Neuronal stem cell (in vitro differentiated cells): ENCODE measurements at regions not wholly inside any gene's neighbourhood (a gene's known extent, or its start where the extent isn't known, plus 50 kb on each side); places are given as distances from the start of the nearest gene placed in this dataset.

Experiments
- DNase-seq: peaks from one replicate; pipeline ENCODE4 v3.0.0-alpha.2; 2013; ENCODE audit warnings: low spot score
- H2AFZ ChIP-seq: one replicate; pipeline ENCODE4 v1.6.1; 2013; ENCODE audit warnings: mild to moderate bottlenecking, low read length, inconsistent platforms
- H2AK5ac ChIP-seq: 2 replicates; pipeline ENCODE4 v1.6.1; 2013; ENCODE audit warnings: low read depth, mild to moderate bottlenecking, inconsistent platforms, low read length, moderate library complexity, mixed read lengths
- H2BK120ac ChIP-seq: 2 replicates; pipeline ENCODE4 v1.6.1; 2013; ENCODE audit warnings: low read depth, mild to moderate bottlenecking, inconsistent platforms, low read length, moderate library complexity, mixed read lengths
- H2BK12ac ChIP-seq: one replicate; pipeline ENCODE4 v1.6.1; 2013; ENCODE audit warnings: low read length, inconsistent platforms
- H2BK15ac ChIP-seq: 2 replicates; pipeline ENCODE4 v1.6.1; 2013; ENCODE audit warnings: mild to moderate bottlenecking, low read length, inconsistent platforms, mixed read lengths
- H2BK5ac ChIP-seq: one replicate; pipeline ENCODE4 v1.6.1; 2013; ENCODE audit warnings: inconsistent platforms, mild to moderate bottlenecking, low read length, moderate library complexity
- H3K14ac ChIP-seq: one replicate; pipeline ENCODE4 v1.6.1; 2013; ENCODE audit warnings: low read length, inconsistent platforms
- H3K18ac ChIP-seq: 2 replicates; pipeline ENCODE4 v1.6.1; 2013; ENCODE audit warnings: low read length, inconsistent platforms
- H3K23ac ChIP-seq: 2 replicates; pipeline ENCODE4 v1.6.1; 2013; ENCODE audit warnings: low read depth, mild to moderate bottlenecking, mixed read lengths, low read length, inconsistent platforms; ENCODE audit not compliant: poor library complexity
- H3K27ac ChIP-seq: replicated peaks from 3 replicates; pipeline ENCODE4 v1.5.1; 2013; ENCODE audit warnings: low read length, inconsistent platforms
- H3K27me3 ChIP-seq, 3 experiments: 2 replicates each; pipeline ENCODE4 v1.6.1; 2013; ENCODE audit warnings: low read length in 3 of 3, mild to moderate bottlenecking in 2 of 3, inconsistent platforms in 1 of 3, low read depth in 1 of 3, mixed read lengths in 1 of 3, moderate library complexity in 1 of 3; ENCODE audit not compliant: control insufficient read depth in 3 of 3, insufficient read depth in 3 of 3
- H3K36me3 ChIP-seq, 2 donors: replicated peaks in 1 of 2; 2 replicates each; pipeline ENCODE4 v1.6.1; 2013; ENCODE audit warnings: low read length in 2 of 2; ENCODE audit not compliant: control insufficient read depth in 2 of 2, insufficient read depth in 2 of 2
- H3K4ac ChIP-seq: 2 replicates; pipeline ENCODE4 v1.6.1; 2013; ENCODE audit warnings: inconsistent platforms, mild to moderate bottlenecking, low read length, moderate library complexity
- H3K4me1 ChIP-seq, 2 donors: 1 replicate in 1 of 2; 2 replicates in 1 of 2; pipeline ENCODE4 v1.6.1; 2013; ENCODE audit warnings: low read length in 2 of 2, low read depth in 1 of 2; ENCODE audit not compliant: control insufficient read depth in 2 of 2, insufficient read depth in 1 of 2
- H3K4me2 ChIP-seq: one replicate; pipeline ENCODE4 v1.6.1; 2013; ENCODE audit warnings: mild to moderate bottlenecking, low read length, inconsistent platforms; ENCODE audit not compliant: insufficient read depth, poor library complexity, severe bottlenecking
- H3K4me3 ChIP-seq, 2 donors: 2 replicates each; pipeline ENCODE4 v1.5.1; 2013; ENCODE audit warnings: low read length in 2 of 2, mild to moderate bottlenecking in 2 of 2, inconsistent platforms in 1 of 2, moderate library complexity in 1 of 2
- H3K79me1 ChIP-seq: one replicate; pipeline ENCODE4 v1.6.1; 2013; ENCODE audit warnings: low read depth, mild to moderate bottlenecking, inconsistent platforms, low read length, moderate library complexity
- H3K9ac ChIP-seq: one replicate; pipeline ENCODE4 v1.6.1; 2013; ENCODE audit warnings: mild to moderate bottlenecking, low read depth, low read length, inconsistent platforms; ENCODE audit not compliant: poor library complexity
- H3K9me3 ChIP-seq, 2 donors: replicated peaks in 1 of 2; 2 replicates each; pipeline versions ENCODE3 to v1.6.1; 2013; ENCODE audit warnings: low read length in 2 of 2, mild to moderate bottlenecking in 2 of 2, inconsistent platforms in 1 of 2, low read depth in 1 of 2, mixed read lengths in 1 of 2, moderate library complexity in 1 of 2; ENCODE audit not compliant: control insufficient read depth in 2 of 2, insufficient read depth in 1 of 2
- H4K8ac ChIP-seq: one replicate; pipeline ENCODE4 v1.6.1; 2013; ENCODE audit warnings: low read depth, mild to moderate bottlenecking, inconsistent platforms, low read length, moderate library complexity
- H4K91ac ChIP-seq: one replicate; pipeline ENCODE4 v1.6.1; 2013; ENCODE audit warnings: low read length, low read depth, mild to moderate bottlenecking, inconsistent platforms; ENCODE audit not compliant: poor library complexity
- WGBS, 2 donors: extraction: QIAGEN DNeasy Blood & Tissue Kit; methylation state at CpG; one replicate each; pipeline ENCODE4 v1.1.7; 2013; ENCODE audit warnings: missing lambda C conversion rate in 2 of 2, mixed read lengths in 1 of 2; ENCODE audit not compliant: insufficient read length in 2 of 2, insufficient replicate concordance in 1 of 2; ENCODE audit errors: extremely low coverage in 2 of 2; 5-methylcytosine and 5-hydroxymethylcytosine counted together

DNA sequence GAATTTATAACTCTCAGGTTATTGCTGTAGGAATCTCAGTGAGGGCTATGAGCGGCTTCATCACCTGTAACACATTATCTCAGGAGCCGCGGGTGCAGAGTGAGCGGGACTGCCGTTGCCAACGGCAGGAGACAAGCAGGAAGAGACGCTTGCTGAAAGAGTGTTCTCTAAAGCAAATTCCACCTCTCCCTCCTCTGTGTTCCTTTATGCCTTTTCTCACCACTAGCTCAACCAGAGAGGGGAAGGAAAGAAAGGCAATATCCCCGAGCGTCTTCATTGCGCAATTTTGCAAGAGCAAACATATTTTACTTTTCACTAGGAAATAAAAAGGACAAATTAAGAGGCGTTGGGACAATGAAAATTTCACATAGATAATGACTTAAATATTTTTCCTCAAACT is 185.2 kb upstream of the EXOC2 start:
- no peak overlapping the region for H3K18ac ChIP-seq
- H2BK5ac ChIP-seq: no peak overlapping the region
- no CpG with 5 or more reads among the region's 11 CpGs for WGBS, 2 donors
- H3K36me3 ChIP-seq: no peaks in the 10 kb centered on the region
- H3K79me1 ChIP-seq: no peaks in the 10 kb centered on the region
- no peak overlapping the region for H2BK15ac ChIP-seq
- H2AK5ac ChIP-seq: no peak overlapping the region
- H3K14ac ChIP-seq: no peak overlapping the region
- H4K8ac ChIP-seq: no peak overlapping the region
- H4K91ac ChIP-seq: no peak overlapping the region
- no peak overlapping the region for H2BK12ac ChIP-seq
- no peak overlapping the region for H3K27ac ChIP-seq
- no peak overlapping the region for H3K4ac ChIP-seq
- H2AFZ ChIP-seq: no peak overlapping the region
- H3K27me3 ChIP-seq: no peaks in the 10 kb centered on the region
- peaks cover 2% of the 10 kb centered on the region in 2 donors for H3K4me1 ChIP-seq
- no peak overlapping the region for H2BK120ac ChIP-seq
- no peak overlapping the region for H3K4me2 ChIP-seq
- DNase-seq: no peak
- H3K23ac ChIP-seq: no peak overlapping the region
- no peak overlapping the region for H3K9ac ChIP-seq
- no peak overlapping the region for H3K4me3 ChIP-seq
- H3K9me3 ChIP-seq: no peaks in the 10 kb centered on the region

DNA sequence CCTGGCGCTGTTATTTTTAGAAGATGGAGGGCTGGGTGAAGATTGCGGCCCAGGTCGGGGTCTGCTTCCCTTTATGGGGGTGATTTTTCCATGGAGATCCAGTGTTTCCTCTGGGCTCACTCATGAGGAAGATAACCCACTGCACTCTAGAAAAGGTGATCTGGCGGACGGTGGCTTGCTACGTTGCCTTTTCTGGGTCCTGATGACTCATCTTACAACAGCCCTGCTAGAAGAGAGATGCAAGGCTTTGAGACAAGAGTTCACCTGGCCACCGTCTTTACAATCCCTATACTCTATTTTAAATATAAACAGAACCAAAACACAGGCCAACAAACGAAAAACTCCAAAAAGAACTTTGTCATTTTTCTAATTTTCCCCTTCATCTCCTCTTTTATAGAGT is 182.1 kb upstream of the EXOC2 start:
- H3K79me1 ChIP-seq: no peaks in the 10 kb centered on the region
- no peak overlapping the region for H3K23ac ChIP-seq
- no peaks in the 10 kb centered on the region for H3K36me3 ChIP-seq
- no peak overlapping the region for H3K14ac ChIP-seq
- H3K4me1 ChIP-seq: peaks cover 2% of the 10 kb centered on the region in 2 donors
- H2AK5ac ChIP-seq: no peak overlapping the region
- no peak overlapping the region for H4K91ac ChIP-seq
- no peak overlapping the region for H3K27ac ChIP-seq
- no peak for DNase-seq
- no peak overlapping the region for H3K4me3 ChIP-seq
- no peak overlapping the region for H3K4ac ChIP-seq
- WGBS, 2 donors: 100% methylated on average over 1 of the region's 8 CpGs; no CpG with 5 or more reads in 1 of the 2 donors
- no peak overlapping the region for H3K4me2 ChIP-seq
- no peak overlapping the region for H2AFZ ChIP-seq
- no peaks in the 10 kb centered on the region for H3K9me3 ChIP-seq
- H2BK120ac ChIP-seq: no peak overlapping the region
- no peaks in the 10 kb centered on the region for H3K27me3 ChIP-seq
- no peak overlapping the region for H2BK15ac ChIP-seq
- H3K9ac ChIP-seq: no peak overlapping the region
- no peak overlapping the region for H2BK5ac ChIP-seq
- no peak overlapping the region for H4K8ac ChIP-seq
- H3K18ac ChIP-seq: no peak overlapping the region
- H2BK12ac ChIP-seq: no peak overlapping the region

DNA sequence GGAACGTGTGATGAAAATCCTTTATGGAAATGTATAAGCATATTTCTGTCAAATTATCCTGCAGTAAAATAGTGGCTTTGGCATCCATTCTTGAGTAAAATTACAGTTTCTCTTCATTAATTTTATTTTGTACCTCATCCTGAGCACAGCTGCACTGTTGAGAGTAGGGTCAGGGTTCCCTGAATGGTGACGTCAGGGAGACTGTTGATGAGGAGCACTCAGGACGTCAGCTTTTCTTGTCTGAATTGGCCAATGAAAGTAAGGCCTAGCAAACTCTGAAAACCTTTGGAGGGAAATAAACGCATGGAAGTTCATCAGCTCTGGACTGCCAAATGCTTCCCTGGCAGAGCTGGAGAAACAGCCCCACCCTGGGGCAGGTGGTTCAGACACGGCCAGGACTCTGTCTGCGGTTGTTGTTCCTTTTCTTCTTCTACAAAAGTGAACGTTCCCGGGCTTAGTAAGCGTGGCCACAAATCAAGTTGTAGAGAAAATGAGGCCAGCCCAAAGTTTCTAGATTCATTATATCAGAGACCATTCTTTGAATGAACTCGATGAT is 179.7 kb upstream of the EXOC2 start:
- no peak overlapping the region for H3K4ac ChIP-seq
- no peak for DNase-seq
- no CpG with 5 or more reads among the region's 10 CpGs for WGBS, 2 donors
- no peak overlapping the region for H4K8ac ChIP-seq
- H3K18ac ChIP-seq: no peak overlapping the region
- H3K79me1 ChIP-seq: no peaks in the 10 kb centered on the region
- no peak overlapping the region for H2BK12ac ChIP-seq
- no peak overlapping the region for H3K27ac ChIP-seq
- no peaks in the 10 kb centered on the region for H3K36me3 ChIP-seq
- H3K9me3 ChIP-seq: no peaks in the 10 kb centered on the region
- H3K14ac ChIP-seq: no peak overlapping the region
- no peak overlapping the region for H3K9ac ChIP-seq
- H3K4me1 ChIP-seq: peaks cover 2% of the 10 kb centered on the region in 2 donors
- no peak overlapping the region for H3K23ac ChIP-seq
- no peak overlapping the region for H2BK5ac ChIP-seq
- H2BK120ac ChIP-seq: no peak overlapping the region
- H3K4me3 ChIP-seq: no peak overlapping the region
- no peaks in the 10 kb centered on the region for H3K27me3 ChIP-seq
- no peak overlapping the region for H4K91ac ChIP-seq
- H2AK5ac ChIP-seq: no peak overlapping the region
- no peak overlapping the region for H3K4me2 ChIP-seq
- no peak overlapping the region for H2AFZ ChIP-seq
- H2BK15ac ChIP-seq: no peak overlapping the region

GRCh38 chr6:871503-871902 is 178.6 kb upstream of the EXOC2 start:
- peaks cover 0 to 2% of the 10 kb centered on the region in 2 donors for H3K4me1 ChIP-seq
- no peak overlapping the region for H2BK15ac ChIP-seq
- H3K4me2 ChIP-seq: no peak overlapping the region
- no peaks in the 10 kb centered on the region for H3K9me3 ChIP-seq
- no peaks in the 10 kb centered on the region for H3K79me1 ChIP-seq
- no peak overlapping the region for H3K4ac ChIP-seq
- H3K36me3 ChIP-seq: no peaks in the 10 kb centered on the region
- no peak overlapping the region for H2AFZ ChIP-seq
- no peak overlapping the region for H3K4me3 ChIP-seq
- H4K8ac ChIP-seq: no peak overlapping the region
- H3K23ac ChIP-seq: no peak overlapping the region
- DNase-seq: no peak
- no CpG with 5 or more reads among the region's 6 CpGs for WGBS, 2 donors
- H4K91ac ChIP-seq: no peak overlapping the region
- no peak overlapping the region for H3K27ac ChIP-seq
- H2BK12ac ChIP-seq: no peak overlapping the region
- H2BK5ac ChIP-seq: no peak overlapping the region
- H2AK5ac ChIP-seq: no peak overlapping the region
- no peak overlapping the region for H2BK120ac ChIP-seq
- H3K14ac ChIP-seq: no peak overlapping the region
- H3K18ac ChIP-seq: no peak overlapping the region
- H3K27me3 ChIP-seq: no peaks in the 10 kb centered on the region
- H3K9ac ChIP-seq: no peak overlapping the region
